ENCODE measurements at regions not wholly inside any gene's neighbourhood (a gene's known extent, or its start where the extent isn't known, plus 50 kb on each side); places are given as distances from the start of the nearest gene placed in this dataset.

DNA sequence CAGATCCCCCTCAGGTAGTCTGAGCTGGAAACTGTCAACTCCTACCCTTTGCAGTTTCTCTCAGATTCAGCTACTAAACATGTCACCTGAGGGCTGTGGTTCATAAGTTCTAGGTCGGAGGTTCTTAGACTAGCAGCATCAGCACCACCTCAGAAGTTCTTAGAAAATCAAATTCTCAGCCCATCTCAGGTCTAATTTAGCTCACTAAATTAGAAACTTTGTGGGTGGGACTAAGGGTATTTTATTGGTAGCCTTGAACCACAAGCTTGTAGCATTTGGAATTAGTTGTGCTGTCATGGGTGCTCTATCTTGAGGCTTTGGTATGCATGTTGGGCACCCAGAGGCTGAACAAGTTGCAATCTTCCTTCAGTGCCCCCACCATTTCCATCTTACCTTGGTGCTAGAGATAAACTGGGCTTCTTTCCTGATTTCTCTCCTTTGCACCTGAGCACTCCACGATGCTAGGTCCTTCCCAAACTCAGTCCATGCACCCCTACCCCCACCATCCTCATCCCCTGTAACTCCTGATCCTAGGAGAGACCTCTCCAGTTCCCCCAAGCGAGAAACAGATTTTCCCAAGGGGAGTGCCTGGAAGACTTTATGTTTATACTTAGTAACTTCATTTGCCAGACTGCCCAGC, 54.2 kb downstream of the S1PR1 start:
- H3K9me3 Mint-ChIP-seq = no peaks in the 10 kb centered on the region
- ATAC-seq = peak; percentile 17 to 75
- no peak for DNase-seq (ENCODE audit: low spot score)
- peaks cover 58 to 64% of the 10 kb centered on the region in 2 donors for H3K4me1 Mint-ChIP-seq (ENCODE audit: low read depth in 2 of 2)
- H3K27ac Mint-ChIP-seq = peak overlapping the region; percentile 66 to 89
- H3K36me3 Mint-ChIP-seq = no peaks in the 10 kb centered on the region
- H3K27me3 Mint-ChIP-seq = no peaks in the 10 kb centered on the region
- H3K4me3 Mint-ChIP-seq = peak overlapping the region; percentile 77

DNA sequence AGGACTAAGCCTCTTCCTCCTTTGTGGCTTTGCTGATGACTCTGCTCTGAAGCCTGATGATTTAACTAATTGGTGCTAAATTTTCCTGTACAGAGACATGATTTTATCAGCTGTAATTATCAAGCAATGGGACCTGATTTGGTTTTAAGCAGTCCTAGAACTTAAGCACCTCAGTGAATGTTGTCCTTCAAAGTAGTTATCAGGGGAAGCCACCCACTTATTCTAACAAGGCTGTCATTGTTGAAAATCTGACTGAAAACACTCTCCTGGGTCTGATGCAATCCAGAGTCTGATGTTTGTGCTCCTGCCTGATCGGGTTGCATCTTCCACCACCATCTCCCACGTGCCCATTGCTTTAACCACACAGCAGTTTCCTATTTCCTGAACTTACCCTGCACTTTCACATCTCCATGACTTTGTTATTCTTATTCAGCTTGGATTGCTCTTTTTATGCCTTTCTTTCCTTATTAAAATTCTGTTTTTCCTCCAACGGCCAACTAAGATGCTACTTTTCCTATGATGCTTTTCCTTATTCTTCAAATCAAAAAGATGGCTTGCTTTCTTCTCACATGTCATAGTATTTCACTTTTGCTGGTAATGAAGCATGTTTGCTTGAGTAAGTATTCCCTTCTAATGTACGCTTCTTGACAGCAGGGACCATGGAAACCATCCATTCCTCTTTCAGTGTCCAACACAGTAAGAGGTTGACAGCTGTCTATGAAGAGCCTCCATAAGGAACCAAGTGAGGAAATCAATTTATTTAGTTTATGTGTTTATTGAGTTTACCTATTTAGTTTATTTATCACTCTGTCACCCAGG, 55.0 kb downstream of the S1PR1 start:
- ATAC-seq (peak; percentile 59 to 62), DNase-seq (ENCODE audit: low spot score) (peak; percentile 71)
- no peaks in the 10 kb centered on the region for H3K27me3 Mint-ChIP-seq
- H3K4me1 Mint-ChIP-seq (ENCODE audit: low read depth in 2 of 2) = peaks cover 56 to 60% of the 10 kb centered on the region in 2 donors
- H3K36me3 Mint-ChIP-seq = no peaks in the 10 kb centered on the region
- no peaks in the 10 kb centered on the region for H3K9me3 Mint-ChIP-seq
- peak overlapping the region; percentile 66 to 89 for H3K27ac Mint-ChIP-seq
- peak overlapping the region; percentile 77 for H3K4me3 Mint-ChIP-seq

DNA sequence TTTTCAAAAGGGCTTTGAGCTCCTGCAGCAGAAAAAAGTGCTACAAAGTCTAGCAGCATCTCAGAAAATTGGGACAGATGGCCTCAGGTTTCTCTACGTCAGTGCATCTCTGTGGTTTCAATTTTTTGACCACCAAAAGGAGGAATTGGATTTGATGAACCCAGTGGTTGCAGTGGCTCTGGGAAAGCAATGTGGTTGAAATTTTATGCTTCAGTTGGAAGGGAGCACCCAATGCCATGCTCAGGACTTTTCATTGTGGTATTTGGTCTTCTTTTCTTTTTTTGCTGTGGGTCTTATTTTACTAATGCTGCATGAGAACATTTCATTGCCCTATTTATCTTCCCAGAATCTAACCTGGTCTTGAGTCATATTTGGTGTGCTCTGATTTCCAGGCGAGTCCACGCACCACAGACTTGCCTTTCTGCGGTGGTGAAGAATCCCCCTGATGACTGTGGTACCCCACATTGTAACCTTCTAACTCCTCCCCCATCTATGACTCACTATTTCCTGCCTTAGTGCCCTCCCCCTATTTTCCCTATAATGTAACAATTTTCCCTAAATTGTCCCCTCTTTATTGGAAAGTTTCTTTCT, 56.7 kb downstream of the S1PR1 start:
- Mint-ChIP-seq H3K36me3 (no peaks in the 10 kb centered on the region), H3K9me3 (no peaks in the 10 kb centered on the region), H3K27ac (peak overlapping the region; percentile 55 to 90), H3K4me1 (ENCODE audit: low read depth in 2 of 2) (peaks cover 60 to 61% of the 10 kb centered on the region in 2 donors), H3K4me3 (peak overlapping the region; percentile 64), H3K27me3 (no peaks in the 10 kb centered on the region)
- ATAC-seq = peak; percentile 80 to 89
- DNase-seq (ENCODE audit: low spot score) = peak; percentile 86

GRCh38 chr1:101295209-101295608, 58.4 kb downstream of the S1PR1 start:
- no peaks in the 10 kb centered on the region for H3K27me3 Mint-ChIP-seq
- H3K4me3 Mint-ChIP-seq = peak overlapping the region; percentile 10
- DNase-seq (ENCODE audit: low spot score) (no peak), ATAC-seq (no peak)
- peaks cover 58 to 60% of the 10 kb centered on the region in 2 donors for H3K4me1 Mint-ChIP-seq (ENCODE audit: low read depth in 2 of 2)
- H3K9me3 Mint-ChIP-seq = no peaks in the 10 kb centered on the region
- H3K27ac Mint-ChIP-seq = peak overlapping the region; percentile 17 to 81
- H3K36me3 Mint-ChIP-seq = no peaks in the 10 kb centered on the region

DNA sequence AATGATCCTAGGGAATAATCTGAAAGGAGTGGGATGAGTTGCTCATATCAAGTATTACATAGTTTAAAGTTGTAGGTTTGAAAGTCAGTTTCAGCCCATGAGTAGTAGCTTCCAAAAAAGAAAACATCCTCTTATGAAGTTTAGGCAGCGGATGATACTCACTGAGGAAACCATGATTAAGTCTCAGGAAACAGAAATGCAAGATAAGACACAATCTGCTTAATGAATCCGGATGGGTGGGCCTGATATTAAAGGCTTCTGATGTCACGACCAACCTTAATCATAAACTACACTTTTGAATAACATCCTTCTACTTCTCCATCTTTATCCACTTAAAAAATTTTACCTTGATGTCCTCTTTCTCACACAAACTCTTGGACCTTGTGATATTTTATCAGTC, 61.8 kb downstream of the S1PR1 start:
- no peaks in the 10 kb centered on the region for H3K27me3 Mint-ChIP-seq

DNA sequence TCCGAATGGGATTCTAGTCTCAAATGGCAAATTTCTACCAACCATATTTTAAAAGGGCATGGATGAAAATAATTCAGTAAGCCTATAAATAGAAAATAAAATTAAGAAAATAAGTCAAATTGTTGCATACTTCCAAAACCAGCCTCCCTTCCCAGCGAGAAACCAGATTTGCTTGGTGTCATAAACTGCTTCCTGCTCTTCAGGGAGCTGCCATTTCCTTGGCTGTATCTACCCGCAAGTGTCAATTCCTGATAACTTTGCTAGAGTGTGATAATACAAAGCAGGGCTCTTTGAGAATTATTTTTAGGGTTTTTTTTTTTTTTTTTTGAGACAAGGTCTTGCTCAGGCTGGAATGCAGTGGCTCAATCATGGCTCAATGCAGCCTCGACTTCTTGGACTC, 62.3 kb downstream of the S1PR1 start:
- no peak overlapping the region for H3K27ac Mint-ChIP-seq
- no peaks in the 10 kb centered on the region for H3K27me3 Mint-ChIP-seq
- ATAC-seq (no peak), DNase-seq (ENCODE audit: low spot score) (no peak)
- peaks cover 29 to 52% of the 10 kb centered on the region in 2 donors for H3K4me1 Mint-ChIP-seq (ENCODE audit: low read depth in 2 of 2)
- H3K4me3 Mint-ChIP-seq = no peak overlapping the region
- H3K9me3 Mint-ChIP-seq = no peaks in the 10 kb centered on the region
- no peaks in the 10 kb centered on the region for H3K36me3 Mint-ChIP-seq

More for the DNA sequence above, 61.8 kb downstream of the S1PR1 start:
- Mint-ChIP-seq H3K27ac (peak overlapping the region in 1 of 2 donors; percentile 31), H3K36me3 (no peaks in the 10 kb centered on the region), H3K4me3 (no peak overlapping the region), H3K9me3 (no peaks in the 10 kb centered on the region), H3K4me1 (ENCODE audit: low read depth in 2 of 2) (peaks cover 33 to 57% of the 10 kb centered on the region in 2 donors)
- DNase-seq (ENCODE audit: low spot score) (no peak), ATAC-seq (no peak)

GRCh38 chr1:101299710-101300109, 62.9 kb downstream of the S1PR1 start:
- ATAC-seq (no peak), DNase-seq (ENCODE audit: low spot score) (no peak)
- H3K4me3 Mint-ChIP-seq = no peak overlapping the region
- no peaks in the 10 kb centered on the region for H3K36me3 Mint-ChIP-seq
- peaks cover 29 to 52% of the 10 kb centered on the region in 2 donors for H3K4me1 Mint-ChIP-seq (ENCODE audit: low read depth in 2 of 2)
- peak overlapping the region in 1 of 2 donors; percentile 8 for H3K27ac Mint-ChIP-seq
- H3K9me3 Mint-ChIP-seq = no peaks in the 10 kb centered on the region
- no peaks in the 10 kb centered on the region for H3K27me3 Mint-ChIP-seq

- H3K4me1 Mint-ChIP-seq (ENCODE audit: low read depth in 2 of 2) = peaks cover 17 to 48% of the 10 kb centered on the region in 2 donors
- H3K4me3 Mint-ChIP-seq = no peak overlapping the region
- no peak overlapping the region for H3K27ac Mint-ChIP-seq
- no peaks in the 10 kb centered on the region for H3K36me3 Mint-ChIP-seq
- H3K27me3 Mint-ChIP-seq = no peaks in the 10 kb centered on the region
- no peak for DNase-seq (ENCODE audit: low spot score)
- H3K9me3 Mint-ChIP-seq = no peaks in the 10 kb centered on the region
- ATAC-seq = no peak
These were observed 64.1 kb downstream of the S1PR1 start for GRCh38 chr1:101300916-101301315.

GRCh38 chr1:101301446-101302057, 64.7 kb downstream of the S1PR1 start:
- Mint-ChIP-seq H3K27ac (no peak overlapping the region), H3K4me3 (no peak overlapping the region), H3K4me1 (ENCODE audit: low read depth in 2 of 2) (peaks cover 12 to 42% of the 10 kb centered on the region in 2 donors), H3K27me3 (no peaks in the 10 kb centered on the region), H3K36me3 (no peaks in the 10 kb centered on the region), H3K9me3 (no peaks in the 10 kb centered on the region)
- no peak for DNase-seq (ENCODE audit: low spot score)
- ATAC-seq = no peak

GRCh38 chr1:101302831-101303511, 66.2 kb downstream of the S1PR1 start:
- no peak for ATAC-seq
- no peak overlapping the region for H3K27ac Mint-ChIP-seq

GRCh38 chr1:101307985-101308689, 71.3 kb downstream of the S1PR1 start:
- Mint-ChIP-seq H3K4me1 (ENCODE audit: low read depth in 2 of 2) (peaks cover 63 to 70% of the 10 kb centered on the region in 2 donors), H3K27me3 (no peaks in the 10 kb centered on the region), H3K27ac (peak overlapping the region; percentile 78 to 89), H3K36me3 (no peaks in the 10 kb centered on the region), H3K9me3 (no peaks in the 10 kb centered on the region), H3K4me3 (peak overlapping the region; percentile 34)
- ATAC-seq (no peak), DNase-seq (ENCODE audit: low spot score) (no peak)

More at GRCh38 chr1:101302831-101303511, 66.2 kb downstream of the S1PR1 start:
- no peaks in the 10 kb centered on the region for H3K9me3 Mint-ChIP-seq
- peaks cover 24 to 49% of the 10 kb centered on the region in 2 donors for H3K4me1 Mint-ChIP-seq (ENCODE audit: low read depth in 2 of 2)
- H3K4me3 Mint-ChIP-seq = no peak overlapping the region
- H3K27me3 Mint-ChIP-seq = no peaks in the 10 kb centered on the region
- no peaks in the 10 kb centered on the region for H3K36me3 Mint-ChIP-seq
- no peak for DNase-seq (ENCODE audit: low spot score)

- no peaks in the 10 kb centered on the region for H3K27me3 Mint-ChIP-seq
- H3K4me3 Mint-ChIP-seq = peak overlapping the region; percentile 86
- H3K9me3 Mint-ChIP-seq = no peaks in the 10 kb centered on the region
- ATAC-seq (no peak), DNase-seq (ENCODE audit: low spot score) (no peak)
- peaks cover 71 to 78% of the 10 kb centered on the region in 2 donors for H3K4me1 Mint-ChIP-seq (ENCODE audit: low read depth in 2 of 2)
- no peaks in the 10 kb centered on the region for H3K36me3 Mint-ChIP-seq
- H3K27ac Mint-ChIP-seq = peak overlapping the region; percentile 78 to 89
These were observed 72.1 kb downstream of the S1PR1 start for GRCh38 chr1:101308935-101309333.
